GM23338 (cell line): ENCODE measurements at regions not wholly inside any gene's neighbourhood (a gene's known extent, or its start where the extent isn't known, plus 50 kb on each side); places are given as distances from the start of the nearest gene placed in this dataset.

ENCODE experiments used
- ATAC-seq: fragments of 200-7000 bp; cut with Tn5 transposase; 3 replicates; pipeline ENCODE4 v1.9.1; 2020
- DNase-seq: peaks from one replicate; pipeline ENCODE4 v3.0.0-alpha.2; 2015; ENCODE audit warnings: low spot score
- H2AFZ ChIP-seq: fragments of 200-600 bp; sonication (generic); 2 replicates; pipeline ENCODE4 v1.8.0; 2016; ENCODE audit warnings: antibody characterized with exemption, mild to moderate bottlenecking, moderate library complexity
- H3F3A ChIP-seq: fragments of 200-600 bp; sonication (generic); replicated peaks from 2 replicates; pipeline ENCODE4 v1.8.0; 2017; ENCODE audit warnings: antibody characterized with exemption, mixed run types, low read depth
- H3K27ac ChIP-seq: fragments of 200-600 bp; sonication (generic); 2 replicates; pipeline ENCODE4 v1.6.1; 2016; ENCODE audit warnings: low read depth
- H3K27me3 ChIP-seq: fragments of 200-600 bp; sonication (generic); 2 replicates; pipeline ENCODE4 v1.8.0; 2016; ENCODE audit warnings: mild to moderate bottlenecking, mixed run types, moderate library complexity; ENCODE audit not compliant: insufficient read depth
- H3K36me3 ChIP-seq: fragments of 200-600 bp; sonication (generic); 2 replicates; pipeline ENCODE4 v1.8.0; 2016; ENCODE audit warnings: mild to moderate bottlenecking; ENCODE audit not compliant: insufficient read depth
- H3K4me1 ChIP-seq: fragments of 200-600 bp; sonication (generic); 2 replicates; pipeline ENCODE4 v1.8.0; 2016; ENCODE audit warnings: mild to moderate bottlenecking, moderate library complexity; ENCODE audit not compliant: insufficient read depth
- H3K4me2 ChIP-seq: fragments of 200-600 bp; sonication (generic); 2 replicates; pipeline ENCODE4 v1.7.1; 2017; ENCODE audit warnings: mixed run types
- H3K4me3 ChIP-seq: fragments of 200-600 bp; sonication (generic); 2 replicates; pipeline ENCODE4 v1.6.1; 2016; ENCODE audit warnings: mixed run types
- H3K79me2 ChIP-seq: fragments of 200-600 bp; sonication (generic); replicated peaks from 2 replicates; pipeline ENCODE4 v1.8.0; 2017; ENCODE audit warnings: mild to moderate bottlenecking; ENCODE audit not compliant: insufficient read depth
- H3K9me2 ChIP-seq: fragments of 200-600 bp; sonication (generic); 2 replicates; pipeline ENCODE4 v1.8.0; 2017; ENCODE audit not compliant: insufficient read depth
- H4K20me1 ChIP-seq: fragments of 200-600 bp; sonication (generic); replicated peaks from 2 replicates; pipeline ENCODE4 v1.8.0; 2017; ENCODE audit warnings: mild to moderate bottlenecking; ENCODE audit not compliant: insufficient read depth
- H3K27ac Mint-ChIP-seq: 2 replicates; pipeline ENCODE4 v1.8.0; 2020; ENCODE audit warnings: inconsistent platforms, mild to moderate bottlenecking, moderate library complexity, mixed read lengths
- H3K27me3 Mint-ChIP-seq: 3 replicates; pipeline ENCODE4 v1.8.0; 2022; ENCODE audit warnings: low read depth, mild to moderate bottlenecking, moderate library complexity, mixed read lengths, inconsistent platforms; ENCODE audit not compliant: insufficient read depth, poor library complexity
- H3K36me3 Mint-ChIP-seq: 3 replicates; pipeline ENCODE4 v1.8.0; 2021; ENCODE audit warnings: low read depth, mild to moderate bottlenecking, inconsistent platforms, moderate library complexity, mixed read lengths
- H3K4me1 Mint-ChIP-seq: 3 replicates; pipeline ENCODE4 v1.8.0; 2020; ENCODE audit warnings: mild to moderate bottlenecking, inconsistent platforms, mixed read lengths
- H3K4me3 Mint-ChIP-seq: 3 replicates; pipeline ENCODE4 v1.8.0; 2021; ENCODE audit warnings: moderate library complexity, mild to moderate bottlenecking, inconsistent platforms, mixed read lengths
- H3K9me3 Mint-ChIP-seq: 3 replicates; pipeline ENCODE4 v1.8.0; 2020; ENCODE audit warnings: moderate library complexity, mild to moderate bottlenecking, inconsistent platforms, mixed read lengths
- EZH2 ChIP-seq: fragments of 200-600 bp; sonication (generic); IDR thresholded peaks from one replicate; pipeline ENCODE4 v1.8.0; 2017; ENCODE audit warnings: antibody characterized with exemption, mild to moderate bottlenecking, low read depth; ENCODE audit not compliant: unreplicated experiment
- JUNB ChIP-seq: IDR thresholded peaks from one replicate; pipeline ENCODE4 v1.6.1; 2016; ENCODE audit warnings: antibody characterized with exemption; ENCODE audit not compliant: unreplicated experiment
- REST ChIP-seq: IDR thresholded peaks from one replicate; pipeline ENCODE4 v1.6.1; 2018; ENCODE audit warnings: antibody characterized with exemption; ENCODE audit not compliant: unreplicated experiment
- ZNF114 ChIP-seq: fragments of 250-450 bp; sonication (Bioruptor Pico); IDR thresholded peaks from 2 replicates; pipeline ENCODE4 v1.5.0; 2020; ENCODE audit warnings: mild to moderate bottlenecking, moderate library complexity

DNA sequence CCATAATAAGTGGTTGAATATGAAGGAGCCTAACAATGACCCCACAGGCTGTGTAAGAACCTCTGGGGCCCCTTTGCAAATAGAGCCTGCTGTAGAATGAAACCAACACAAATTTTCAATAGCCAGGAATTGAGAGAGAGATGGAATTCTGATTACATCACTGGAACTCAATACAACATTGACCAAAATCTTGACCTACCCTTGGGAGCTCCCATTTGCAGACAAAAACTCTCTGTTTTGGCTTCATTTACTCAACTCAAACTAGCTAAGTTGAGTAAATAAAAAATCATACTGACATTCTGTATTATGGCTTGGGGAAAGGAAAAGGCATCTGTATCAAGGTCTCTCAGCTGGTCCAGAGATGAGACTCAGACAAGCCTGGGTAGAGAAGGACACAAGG, 91.0 kb downstream of the TBX3 start:
- peaks cover 32% of the 10 kb centered on the region for H3K9me3 Mint-ChIP-seq
- H3K4me1 Mint-ChIP-seq, result peaks cover under 1% of the 10 kb centered on the region; the same call in 1 of the 3 replicates
- Histone ChIP-seq H3K9me2 (no peaks in the 10 kb centered on the region), H2AFZ (no peak overlapping the region), H3K79me2 (no peaks in the 10 kb centered on the region), H3K27ac (no peak overlapping the region), H4K20me1 (no peaks in the 10 kb centered on the region), H3F3A (no peaks in the 10 kb centered on the region), H3K4me3 (no peak overlapping the region), H3K4me2 (no peak overlapping the region), H3K36me3 (no peaks in the 10 kb centered on the region; the same call in 1 of the 2 replicates), H3K27me3 (no peaks in the 10 kb centered on the region), H3K4me1 (no peaks in the 10 kb centered on the region)
- no peak for TF ChIP-seq EZH2
- TF ChIP-seq REST, result no peak
- TF ChIP-seq ZNF114 (CRISPR knock-in tag), result no peak
- ATAC-seq, result no peak
- no peak overlapping the region for H3K27ac Mint-ChIP-seq
- H3K4me3 Mint-ChIP-seq, result no peak overlapping the region
- H3K36me3 Mint-ChIP-seq, result peaks cover 12% of the 10 kb centered on the region; the same call in 2 of the 3 replicates
- no peak for DNase-seq
- peaks cover 6% of the 10 kb centered on the region for H3K27me3 Mint-ChIP-seq

GRCh38 chr12:114588061-114588460, 95.9 kb downstream of the TBX3 start:
- no peak overlapping the region for H3K27ac Mint-ChIP-seq

More at GRCh38 chr12:114588061-114588460, 95.9 kb downstream of the TBX3 start:
- no peak overlapping the region for H3K4me3 ChIP-seq
- Mint-ChIP-seq H3K27me3 (peaks cover 3% of the 10 kb centered on the region), H3K9me3 (peaks cover 44% of the 10 kb centered on the region), H3K4me3 (no peak overlapping the region), H3K4me1 (no peaks in the 10 kb centered on the region), H3K36me3 (peaks cover 12% of the 10 kb centered on the region; the same call in 2 of the 3 replicates)
- H3K27me3 ChIP-seq, result no peaks in the 10 kb centered on the region
- DNase-seq (no peak), ATAC-seq (no peak)
- H4K20me1 ChIP-seq, result no peaks in the 10 kb centered on the region
- H2AFZ ChIP-seq, result no peak overlapping the region
- no peaks in the 10 kb centered on the region for H3K4me1 ChIP-seq
- H3K79me2 ChIP-seq, result no peaks in the 10 kb centered on the region
- TF ChIP-seq JUNB, result no peak
- TF ChIP-seq EZH2, result no peak
- no peak for TF ChIP-seq REST
- no peak overlapping the region for H3K4me2 ChIP-seq
- no peak overlapping the region for H3K27ac ChIP-seq
- H3K36me3 ChIP-seq, result no peaks in the 10 kb centered on the region; the same call in 1 of the 2 replicates
- H3F3A ChIP-seq, result no peaks in the 10 kb centered on the region
- no peaks in the 10 kb centered on the region for H3K9me2 ChIP-seq
